Suprapubic skin (tissue), 4 donors: ENCODE measurements at regions not wholly inside any gene's neighbourhood (a gene's known extent, or its start where the extent isn't known, plus 50 kb on each side); places are given as distances from the start of the nearest gene placed in this dataset.

ENCODE experiments used
- CTCF ChIP-seq, 2 donors: fragments of 200-600 bp in 1 of 2; fragments of 450-650 bp in 1 of 2; sonication (generic) in 1 of 2; IDR thresholded peaks; one replicate each; pipeline ENCODE4 v1.5.1; 2016 to 2019; ENCODE audit warnings: antibody characterized with exemption in 2 of 2, mild to moderate bottlenecking in 1 of 2, moderate library complexity in 1 of 2
- EP300 ChIP-seq: sonication (generic); formaldehyde crosslinking; IDR thresholded peaks from one replicate; pipeline ENCODE4 v1.6.1; 2017; ENCODE audit warnings: antibody characterized with exemption
- POLR2A ChIP-seq, 2 donors: fragments of 450-650 bp; IDR thresholded peaks; one replicate each; pipeline ENCODE4 v1.6.1; 2017; ENCODE audit warnings: antibody characterized with exemption in 2 of 2, mild to moderate bottlenecking in 2 of 2, moderate library complexity in 2 of 2
- POLR2AphosphoS5 ChIP-seq, 3 donors: sonication (generic); formaldehyde crosslinking; IDR thresholded peaks; one replicate each; pipeline ENCODE4 v1.6.1; 2017; ENCODE audit warnings: antibody characterized with exemption in 3 of 3

GRCh38 chr5:98588215-98588614 is 185.2 kb upstream of the RGMB start:
- TF ChIP-seq CTCF (IDR thresholded peaks at IDR 0.05): no peak
- no peak for TF ChIP-seq POLR2A (IDR thresholded peaks at IDR 0.05)
- no peak for TF ChIP-seq POLR2AphosphoS5 (IDR thresholded peaks at IDR 0.05)
- TF ChIP-seq EP300: no peak
